Skeletal muscle tissue (tissue), 3 donors: ENCODE measurements at regions not wholly inside any gene's neighbourhood (a gene's known extent, or its start where the extent isn't known, plus 50 kb on each side); places are given as distances from the start of the nearest gene placed in this dataset.

Experiments
- H3K27ac ChIP-seq: one replicate; pipeline ENCODE4 v1.7.0; 2013; ENCODE audit warnings: mild to moderate bottlenecking, low read depth, low read length, inconsistent platforms
- H3K27me3 ChIP-seq, 3 donors: one replicate each; pipeline ENCODE4 v1.7.0; 2013; ENCODE audit warnings: low read length in 3 of 3; ENCODE audit not compliant: control insufficient read depth in 3 of 3, insufficient read depth in 3 of 3
- H3K36me3 ChIP-seq, 3 donors: one replicate each; pipeline ENCODE4 v1.7.0; 2013; ENCODE audit warnings: low read length in 3 of 3; ENCODE audit not compliant: control insufficient read depth in 3 of 3, insufficient read depth in 3 of 3
- H3K4me1 ChIP-seq, 3 donors: one replicate each; pipeline ENCODE4 v1.7.0; 2013; ENCODE audit warnings: low read length in 3 of 3, mild to moderate bottlenecking in 3 of 3; ENCODE audit not compliant: control insufficient read depth in 3 of 3, insufficient read depth in 3 of 3
- H3K4me3 ChIP-seq, 3 donors: one replicate each; pipeline ENCODE4 v1.7.0; 2013; ENCODE audit warnings: low read length in 3 of 3
- H3K9ac ChIP-seq, 3 donors: one replicate each; pipeline ENCODE4 v1.7.0; 2013; ENCODE audit warnings: low read length in 3 of 3, mild to moderate bottlenecking in 3 of 3, moderate library complexity in 2 of 3, low read depth in 1 of 3
- H3K9me3 ChIP-seq, 3 donors: one replicate each; pipeline ENCODE4 v1.7.0; 2013; ENCODE audit warnings: low read length in 3 of 3; ENCODE audit not compliant: control insufficient read depth in 3 of 3
- donor health status: Osteomylitis.

DNA sequence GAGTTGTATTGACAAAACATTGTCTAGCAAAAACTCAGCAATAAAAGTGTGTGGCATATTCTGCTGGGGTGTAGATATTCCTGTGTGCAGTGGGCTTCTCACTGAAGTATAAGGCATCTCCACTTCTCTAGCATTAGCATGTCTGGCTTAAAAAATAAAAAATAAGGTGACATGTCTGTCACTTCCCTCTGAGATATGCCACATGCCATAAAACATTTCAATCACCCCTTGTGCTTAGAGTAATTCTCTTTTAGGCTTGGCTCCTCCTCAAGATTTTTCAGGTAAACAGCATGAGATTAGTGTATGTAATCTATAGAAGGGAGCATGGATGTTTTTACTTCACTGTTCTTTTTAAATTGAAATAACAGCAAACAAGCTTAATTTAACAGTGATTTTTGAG lies 194.4 kb upstream of the SNX7 start:
- Histone ChIP-seq H3K27me3 (no peaks in the 10 kb centered on the region), H3K36me3 (no peaks in the 10 kb centered on the region), H3K4me3 (no peak overlapping the region), H3K9ac (no peak overlapping the region), H3K9me3 (no peaks in the 10 kb centered on the region), H3K4me1 (no peaks in the 10 kb centered on the region), H3K27ac (no peak overlapping the region)

DNA sequence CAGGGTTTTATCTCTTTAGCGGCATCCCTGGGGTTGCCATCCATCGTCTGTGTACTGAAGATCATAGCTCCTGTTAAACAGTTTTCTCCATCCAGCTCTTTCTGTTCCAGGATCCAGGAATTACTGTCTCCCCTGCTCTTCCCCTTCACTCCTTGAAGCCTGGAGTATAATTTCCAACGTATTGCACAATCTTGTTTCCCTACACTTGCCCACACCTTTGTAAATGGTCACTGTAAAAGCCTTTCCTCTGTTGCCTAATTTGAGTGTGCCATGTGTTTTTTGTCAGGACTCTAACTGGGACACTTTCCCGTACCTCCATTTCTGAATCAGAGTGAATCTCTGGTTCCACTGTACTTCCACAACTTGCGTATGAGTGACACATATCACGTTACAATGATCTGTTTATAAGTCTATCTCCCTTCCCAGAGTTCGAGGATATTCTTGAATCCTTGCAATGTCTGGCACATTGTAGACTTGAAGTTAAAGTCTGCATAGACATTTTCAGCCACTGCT lies 199.6 kb upstream of the SNX7 start:
- no peak overlapping the region for H3K4me3 ChIP-seq

DNA sequence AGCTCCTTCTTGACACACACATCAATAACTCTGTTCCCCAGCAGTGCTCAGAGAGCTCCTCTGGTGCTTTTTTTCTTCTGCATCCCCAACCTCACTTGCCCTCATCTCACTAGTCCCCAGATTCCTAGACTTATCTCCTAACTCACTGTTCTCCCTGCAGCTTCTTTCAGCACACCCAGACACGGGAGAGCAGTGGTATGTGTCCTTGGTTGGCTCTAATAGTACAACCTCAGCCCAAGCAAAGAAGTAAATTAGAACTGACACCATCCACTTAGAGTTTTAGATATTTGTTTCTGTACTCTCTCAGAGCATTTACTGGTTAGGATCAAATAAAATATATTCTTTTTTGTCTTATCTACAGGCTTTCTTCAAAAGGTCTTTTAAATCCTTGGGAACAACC lies 201.4 kb upstream of the SNX7 start:
- H3K27ac ChIP-seq = no peak overlapping the region
- H3K4me1 ChIP-seq = no peaks in the 10 kb centered on the region
- no peak overlapping the region for H3K4me3 ChIP-seq
- no peaks in the 10 kb centered on the region for H3K36me3 ChIP-seq
- H3K27me3 ChIP-seq = no peaks in the 10 kb centered on the region
- H3K9ac ChIP-seq = no peak overlapping the region
- H3K9me3 ChIP-seq = no peaks in the 10 kb centered on the region

More for the DNA sequence above, 199.6 kb upstream of the SNX7 start:
- Histone ChIP-seq H3K9me3 (no peaks in the 10 kb centered on the region), H3K27ac (no peak overlapping the region), H3K9ac (no peak overlapping the region), H3K27me3 (no peaks in the 10 kb centered on the region), H3K4me1 (no peaks in the 10 kb centered on the region), H3K36me3 (no peaks in the 10 kb centered on the region)

DNA sequence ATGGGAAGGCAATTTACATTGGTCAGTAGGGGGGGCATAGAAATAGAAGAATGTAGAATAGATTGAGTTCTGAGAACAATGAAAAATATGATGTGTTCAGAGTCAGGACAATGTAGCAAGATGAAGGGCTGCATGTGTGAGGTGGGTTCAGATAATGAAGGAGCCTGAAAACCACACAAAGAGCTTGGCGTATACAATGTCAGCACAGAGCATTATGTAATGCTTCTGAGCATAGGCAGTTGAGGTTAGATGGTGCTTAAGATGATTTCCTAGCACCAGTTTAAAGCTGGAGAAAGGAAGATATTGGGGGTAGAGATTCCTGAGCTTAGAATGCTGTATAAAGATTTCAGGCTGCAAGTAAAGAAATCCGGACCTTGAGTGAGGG lies 202.0 kb upstream of the SNX7 start:
- H3K4me1 ChIP-seq = no peaks in the 10 kb centered on the region
- no peaks in the 10 kb centered on the region for H3K9me3 ChIP-seq
- H3K9ac ChIP-seq = no peak overlapping the region
- H3K27me3 ChIP-seq = no peaks in the 10 kb centered on the region
- no peak overlapping the region for H3K4me3 ChIP-seq
- no peak overlapping the region for H3K27ac ChIP-seq
- H3K36me3 ChIP-seq = no peaks in the 10 kb centered on the region

DNA sequence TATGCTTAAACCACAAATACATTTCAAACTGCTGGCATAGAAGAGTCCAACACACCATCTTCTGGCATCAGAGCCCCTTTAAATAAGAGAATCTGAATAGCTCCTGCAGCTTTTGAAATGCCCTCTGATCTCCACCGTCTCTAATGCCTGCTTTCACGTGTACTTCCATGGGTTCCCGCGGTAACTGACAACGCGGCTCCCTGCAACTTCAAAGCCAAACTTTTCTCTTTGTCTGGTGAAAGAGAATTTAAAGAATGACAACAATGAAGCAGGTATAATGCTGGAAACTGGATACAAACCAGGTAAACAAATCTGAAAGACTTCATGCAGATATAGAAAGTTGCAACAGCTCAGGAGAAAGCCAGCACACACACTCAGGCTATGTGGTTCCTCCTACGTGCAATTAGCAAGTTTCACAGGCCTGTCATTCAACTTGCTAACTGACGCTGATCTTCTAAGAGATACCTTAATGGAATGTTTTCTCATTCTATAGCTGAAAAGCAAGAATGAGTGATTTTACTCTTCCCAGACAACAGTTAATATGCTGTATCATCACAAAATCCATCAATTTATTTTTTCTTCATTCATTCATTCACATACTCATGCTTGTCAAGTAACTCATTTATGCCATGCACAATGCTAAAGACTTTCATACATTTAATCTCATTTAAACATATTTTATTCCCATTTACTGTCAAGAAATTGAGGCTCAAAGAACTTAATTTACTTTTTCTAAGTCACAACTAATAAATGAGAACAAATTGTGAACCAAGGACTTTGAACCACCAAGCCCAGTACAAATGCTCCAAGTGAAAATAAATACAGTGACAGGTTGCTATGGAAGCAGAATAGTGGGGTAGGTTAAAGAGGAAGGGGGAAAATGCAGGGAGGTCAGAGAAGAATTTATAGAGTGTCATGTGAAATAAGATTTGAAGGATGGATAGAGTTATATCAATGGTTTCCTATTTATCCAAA lies 202.7 kb upstream of the SNX7 start:
- Histone ChIP-seq H3K9me3 (no peaks in the 10 kb centered on the region), H3K9ac (no peak overlapping the region), H3K36me3 (no peaks in the 10 kb centered on the region), H3K4me1 (no peaks in the 10 kb centered on the region), H3K4me3 (no peak overlapping the region), H3K27me3 (no peaks in the 10 kb centered on the region), H3K27ac (no peak overlapping the region)

DNA sequence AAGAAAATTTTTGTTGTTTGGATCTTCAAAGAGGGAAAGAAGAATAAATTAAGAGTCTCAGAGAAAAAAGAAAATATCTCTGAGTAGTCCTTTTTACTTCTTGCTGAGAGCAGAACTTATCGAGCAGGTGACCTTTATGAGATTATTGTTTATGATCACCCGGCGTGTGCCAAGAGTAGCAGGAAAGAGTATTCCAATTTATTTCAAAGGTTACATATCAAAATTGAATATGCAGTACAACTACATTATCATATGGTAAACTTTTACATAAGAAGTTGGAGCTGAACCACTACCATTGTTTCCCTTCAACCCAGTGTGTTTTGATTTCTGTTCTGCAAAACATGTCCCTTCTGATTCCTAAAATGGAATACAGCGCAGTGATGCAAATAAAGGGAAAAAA lies 204.3 kb upstream of the SNX7 start:
- H3K27ac ChIP-seq = no peak overlapping the region
- H3K4me1 ChIP-seq = no peaks in the 10 kb centered on the region
- no peak overlapping the region for H3K9ac ChIP-seq
- no peak overlapping the region for H3K4me3 ChIP-seq
- H3K27me3 ChIP-seq = no peaks in the 10 kb centered on the region
- no peaks in the 10 kb centered on the region for H3K9me3 ChIP-seq
- H3K36me3 ChIP-seq = no peaks in the 10 kb centered on the region

DNA sequence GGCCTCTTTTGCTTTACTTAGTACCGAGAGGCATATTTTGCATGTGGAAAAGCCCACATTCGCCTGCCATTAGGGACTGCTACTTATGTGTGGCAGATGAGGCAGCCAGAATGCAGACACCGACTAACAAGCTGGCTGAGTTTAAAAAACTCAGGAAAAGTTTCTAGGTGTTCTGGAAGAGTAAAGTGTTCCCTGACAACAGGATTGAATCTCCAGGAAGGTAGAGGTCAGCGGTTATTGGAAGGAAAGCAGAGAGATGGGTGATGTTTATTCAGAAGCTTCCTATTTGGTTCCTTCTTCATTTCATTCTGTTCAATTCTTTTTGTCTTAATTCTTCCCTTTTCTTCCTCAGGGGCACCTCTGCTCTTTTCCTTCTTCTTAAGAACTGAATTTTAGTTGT lies 206.9 kb upstream of the SNX7 start:
- Histone ChIP-seq H3K9ac (no peak overlapping the region), H3K27me3 (no peaks in the 10 kb centered on the region), H3K9me3 (no peaks in the 10 kb centered on the region), H3K36me3 (no peaks in the 10 kb centered on the region), H3K4me3 (no peak overlapping the region), H3K4me1 (no peaks in the 10 kb centered on the region), H3K27ac (no peak overlapping the region)

DNA sequence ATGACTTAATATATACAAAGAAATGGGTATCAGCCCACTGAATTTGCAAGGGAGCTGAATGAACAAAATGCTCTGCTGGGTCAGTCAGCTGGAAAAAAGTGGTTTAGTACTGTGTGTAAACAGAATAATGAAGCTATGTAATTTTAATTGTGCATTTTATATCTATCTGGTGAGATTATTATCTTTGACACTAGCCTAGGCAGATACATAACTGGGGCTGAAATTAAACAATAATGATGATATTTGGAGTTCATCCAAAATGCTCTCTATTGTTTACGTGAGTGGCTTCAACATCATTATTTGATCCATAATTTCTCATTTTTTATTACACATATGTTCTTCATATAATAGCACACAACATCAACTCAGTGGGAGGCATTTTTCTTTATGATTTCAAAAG lies 208.5 kb upstream of the SNX7 start:
- H3K27ac ChIP-seq = no peak overlapping the region

DNA sequence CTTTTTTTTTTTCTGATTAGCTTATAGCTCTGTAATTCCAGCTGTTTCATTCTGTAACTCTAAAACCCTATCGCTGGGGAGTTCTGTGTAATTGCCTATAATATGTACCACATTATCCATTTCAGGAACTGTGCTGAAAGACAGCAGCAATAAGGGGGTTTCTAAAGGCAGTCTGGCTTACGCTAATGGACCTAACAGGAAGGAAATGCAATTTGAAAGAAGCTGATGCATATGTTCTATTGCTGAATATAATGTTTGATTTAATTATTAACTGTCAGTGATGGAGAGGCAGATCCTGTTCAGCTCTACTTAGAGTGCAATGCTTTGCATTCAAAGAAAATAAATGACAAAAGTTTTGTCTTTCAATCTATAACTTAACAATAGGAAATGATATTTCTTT lies 209.4 kb upstream of the SNX7 start:
- H3K9ac ChIP-seq = no peak overlapping the region
- no peaks in the 10 kb centered on the region for H3K27me3 ChIP-seq
- no peak overlapping the region for H3K4me3 ChIP-seq
- H3K4me1 ChIP-seq = no peaks in the 10 kb centered on the region
- H3K27ac ChIP-seq = no peak overlapping the region
- H3K9me3 ChIP-seq = no peaks in the 10 kb centered on the region
- H3K36me3 ChIP-seq = no peaks in the 10 kb centered on the region

More for the DNA sequence above, 208.5 kb upstream of the SNX7 start:
- Histone ChIP-seq H3K27me3 (no peaks in the 10 kb centered on the region), H3K9ac (no peak overlapping the region), H3K9me3 (no peaks in the 10 kb centered on the region), H3K36me3 (no peaks in the 10 kb centered on the region), H3K4me3 (no peak overlapping the region), H3K4me1 (no peaks in the 10 kb centered on the region)

DNA sequence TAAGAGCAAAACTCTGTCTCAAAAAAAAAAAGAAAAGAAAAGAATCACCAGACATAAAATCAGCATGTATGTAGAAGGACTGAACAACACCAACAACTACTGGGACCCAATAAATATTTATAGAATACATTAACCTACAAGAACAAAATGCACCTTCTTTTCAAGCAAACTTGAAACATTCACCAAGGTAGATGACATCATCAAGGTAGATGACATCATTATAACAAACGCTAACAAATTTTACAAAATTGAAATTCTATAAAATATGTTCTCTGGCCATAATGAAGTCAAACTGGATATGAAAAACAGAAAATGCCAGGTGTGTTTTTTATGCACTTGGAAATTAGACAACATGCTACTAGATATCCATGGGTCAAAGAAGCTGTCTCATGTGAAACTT lies 220.2 kb upstream of the SNX7 start:
- no peak overlapping the region for H3K4me3 ChIP-seq
- no peaks in the 10 kb centered on the region for H3K36me3 ChIP-seq
- no peak overlapping the region for H3K27ac ChIP-seq
- H3K9me3 ChIP-seq = no peaks in the 10 kb centered on the region
- no peak overlapping the region for H3K9ac ChIP-seq
- H3K27me3 ChIP-seq = no peaks in the 10 kb centered on the region
- no peaks in the 10 kb centered on the region for H3K4me1 ChIP-seq
